ENCODE measurements at regions not wholly inside any gene's neighbourhood (a gene's known extent, or its start where the extent isn't known, plus 50 kb on each side); places are given as distances from the start of the nearest gene placed in this dataset.

DNA sequence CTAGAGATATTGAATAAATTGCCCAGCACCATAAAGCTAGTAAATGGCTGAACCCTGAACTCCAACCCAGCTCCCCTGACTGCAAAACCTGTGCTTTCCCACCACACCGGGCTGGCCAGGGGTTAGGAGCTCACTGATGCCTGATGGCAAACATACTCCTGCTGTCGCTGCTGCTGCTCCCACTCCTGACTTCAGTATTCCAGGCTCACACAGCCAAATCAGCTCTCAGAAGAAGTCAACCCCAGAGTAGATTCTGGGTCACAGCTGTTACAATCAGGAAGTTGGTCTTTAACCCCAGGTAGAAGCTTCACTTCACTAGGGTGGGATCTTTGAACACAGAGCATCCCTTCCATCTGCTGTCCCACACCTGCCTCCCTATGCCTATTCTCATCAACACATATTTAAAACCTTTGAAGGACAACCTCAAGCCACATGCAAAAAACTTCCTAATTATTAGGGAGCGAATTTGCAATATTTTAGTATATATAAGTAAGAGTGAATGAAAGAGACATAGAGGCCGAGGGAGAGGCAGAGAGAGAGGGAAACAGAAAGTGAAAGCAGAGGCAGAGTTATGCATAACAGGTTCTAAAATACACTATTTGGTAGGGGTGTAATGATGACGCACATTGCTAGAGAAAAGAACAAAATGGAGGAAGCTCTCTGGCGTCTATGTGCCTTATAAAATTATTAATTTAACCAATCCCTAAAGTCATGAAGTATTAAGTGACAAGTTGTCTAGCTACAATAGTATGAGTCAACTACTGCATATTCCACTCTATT, 99.4 kb upstream of the SERP2 start:
- H3K27ac ChIP-seq (ENCODE audit: low read depth in 1 of 2, low read length in 2 of 2) = peak overlapping the region in 1 of 2 donors; percentile 72
- intact Hi-C loops (cut with micrococcal nuclease) = no loop called here
- H3K4me3 Mint-ChIP-seq = peak overlapping the region; percentile 31 to 79
- H3K27me3 Mint-ChIP-seq (ENCODE audit: low read depth in 3 of 3) = peaks cover 1 to 4% (median 2%) of the 10 kb centered on the region in 3 donors
- peaks cover 0 to 12% (median 5%) of the 10 kb centered on the region in 7 donors for H3K9me3 Mint-ChIP-seq
- 96% methylated on average over 2 of the region's 6 CpGs for WGBS (ENCODE audit: insufficient coverage)
- no peak for TF ChIP-seq CTCF (IDR thresholded peaks at IDR 0.05)
- no peaks in the 10 kb centered on the region for H4K20me1 ChIP-seq (ENCODE audit: insufficient read depth, low read length)
- peak; percentile 63 to 75 (median 74) for DNase-seq
- peak overlapping the region; percentile 69 to 85 (median 72) for H3K27ac Mint-ChIP-seq
- H3K9me3 ChIP-seq (replicated peaks in 1 of 2; ENCODE audit: control insufficient read depth in 1 of 2, insufficient read depth in 1 of 2, low read length in 2 of 2) = peaks cover 5 to 9% of the 10 kb centered on the region in 2 donors
- H3K9ac ChIP-seq (ENCODE audit: insufficient read depth, low read length, poor library complexity, severe bottlenecking) = no peak overlapping the region
- H2AFZ ChIP-seq (ENCODE audit: insufficient read depth, low read depth, low read length, poor library complexity, severe bottlenecking) = peak overlapping the region; percentile 70
- H3K4me2 ChIP-seq (replicated peaks; ENCODE audit: extremely low read depth, low read length, poor library complexity, severe bottlenecking) = peak overlapping the region; percentile 52
- H3K36me3 ChIP-seq (replicated peaks in 1 of 2; ENCODE audit: control insufficient read depth in 1 of 2, insufficient read depth in 2 of 2, low read length in 2 of 2) = no peaks in the 10 kb centered on the region
- H3K27me3 ChIP-seq (ENCODE audit: control insufficient read depth in 2 of 2, insufficient read depth in 2 of 2, low read length in 2 of 2) = no peaks in the 10 kb centered on the region
- H3K4me3 ChIP-seq (replicated peaks in 1 of 3; ENCODE audit: low read depth in 2 of 3, low read length in 3 of 3) = peak overlapping the region; percentile 17 to 45 (median 45)
- peaks cover 16% of the 10 kb centered on the region for H3K4me1 Mint-ChIP-seq
- H3K36me3 Mint-ChIP-seq = no peaks in the 10 kb centered on the region
- peaks cover 10 to 16% of the 10 kb centered on the region in 2 donors for H3K4me1 ChIP-seq (ENCODE audit: control insufficient read depth in 1 of 2, insufficient read depth in 2 of 2, low read length in 2 of 2)
- no peaks in the 10 kb centered on the region for H3K79me2 ChIP-seq (ENCODE audit: insufficient read depth, low read length)

DNA sequence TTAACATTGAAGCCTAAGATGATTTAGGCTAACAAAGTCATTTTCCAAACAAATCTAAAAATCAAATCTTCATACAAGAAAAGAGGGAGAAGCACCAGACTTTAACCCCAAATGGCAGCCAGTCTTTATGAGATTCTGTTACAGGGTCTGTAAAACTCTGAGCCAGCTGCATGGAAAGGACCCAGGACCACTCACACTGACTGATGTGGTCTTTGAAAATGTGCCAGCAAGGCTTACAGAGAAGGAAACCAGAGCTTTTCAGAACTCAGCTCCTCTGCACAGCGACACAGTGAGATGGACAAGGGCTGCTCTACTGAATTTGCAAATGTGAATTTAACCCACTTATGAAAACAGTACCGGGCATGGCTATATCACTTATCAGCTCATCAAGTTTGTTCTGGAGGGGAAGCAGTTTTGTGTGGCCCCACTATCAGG, 98.8 kb upstream of the SERP2 start:
- peak overlapping the region in 1 of 2 donors; percentile 72 for H3K27ac ChIP-seq (ENCODE audit: low read depth in 1 of 2, low read length in 2 of 2)
- peaks cover 5 to 9% of the 10 kb centered on the region in 2 donors for H3K9me3 ChIP-seq (replicated peaks in 1 of 2; ENCODE audit: control insufficient read depth in 1 of 2, insufficient read depth in 1 of 2, low read length in 2 of 2)
- no peaks in the 10 kb centered on the region for H3K36me3 Mint-ChIP-seq
- no peaks in the 10 kb centered on the region for H3K79me2 ChIP-seq (ENCODE audit: insufficient read depth, low read length)
- H3K9me3 Mint-ChIP-seq = peaks cover 0 to 12% (median 5%) of the 10 kb centered on the region in 7 donors
- WGBS (ENCODE audit: insufficient coverage) = no CpG with 5 or more reads among the region's 2 CpGs
- peaks cover 16% of the 10 kb centered on the region for H3K4me1 Mint-ChIP-seq
- no peak for TF ChIP-seq CTCF (IDR thresholded peaks at IDR 0.05)
- intact Hi-C loops (cut with micrococcal nuclease) = loop anchor here in 1 of 2 donors (5.0 kb wide), 1 partner anchor 32 kb away; no protein-coding TSS in a partner anchor
- H3K27me3 Mint-ChIP-seq (ENCODE audit: low read depth in 3 of 3) = peaks cover under 1 to 4% (median 2%) of the 10 kb centered on the region in 3 donors
- no peaks in the 10 kb centered on the region for H4K20me1 ChIP-seq (ENCODE audit: insufficient read depth, low read length)
- no peak overlapping the region for H3K9ac ChIP-seq (ENCODE audit: insufficient read depth, low read length, poor library complexity, severe bottlenecking)
- peak overlapping the region; percentile 69 to 83 (median 72) for H3K27ac Mint-ChIP-seq
- H3K4me2 ChIP-seq (replicated peaks; ENCODE audit: extremely low read depth, low read length, poor library complexity, severe bottlenecking) = peak overlapping the region; percentile 52
- H3K36me3 ChIP-seq (replicated peaks in 1 of 2; ENCODE audit: control insufficient read depth in 1 of 2, insufficient read depth in 2 of 2, low read length in 2 of 2) = no peaks in the 10 kb centered on the region
- H3K4me3 ChIP-seq (replicated peaks in 1 of 3; ENCODE audit: low read depth in 2 of 3, low read length in 3 of 3) = peak overlapping the region; percentile 17 to 45 (median 45)
- no peak for DNase-seq
- H3K27me3 ChIP-seq (ENCODE audit: control insufficient read depth in 2 of 2, insufficient read depth in 2 of 2, low read length in 2 of 2) = no peaks in the 10 kb centered on the region
- peaks cover 10 to 16% of the 10 kb centered on the region in 2 donors for H3K4me1 ChIP-seq (ENCODE audit: control insufficient read depth in 1 of 2, insufficient read depth in 2 of 2, low read length in 2 of 2)
- peak overlapping the region; percentile 31 to 79 for H3K4me3 Mint-ChIP-seq
- H2AFZ ChIP-seq (ENCODE audit: insufficient read depth, low read depth, low read length, poor library complexity, severe bottlenecking) = peak overlapping the region; percentile 70
